ENCODE measurements at regions not wholly inside any gene's neighbourhood (a gene's known extent, or its start where the extent isn't known, plus 50 kb on each side); places are given as distances from the start of the nearest gene placed in this dataset.
"Not testable (repeated sequence)": the region's sequence is repeated elsewhere in the genome, so short reads cannot be mapped to it uniquely, and the experiment has no call there.

- no peak for DNase-seq
Measured at GRCh38 chr7:67486401-67486800, 489.8 kb downstream of the TYW1 start.

GRCh38 chr7:67487316-67487715 lies 490.7 kb downstream of the TYW1 start:
- DNase-seq, result peak; percentile 43

- DNase-seq, result no peak
Measured at GRCh38 chr7:67489881-67490280, 493.2 kb downstream of the TYW1 start.

GRCh38 chr7:67493366-67493765 lies 496.7 kb downstream of the TYW1 start:
- DNase-seq, result no peak

- DNase-seq, result no peak
Measured at GRCh38 chr7:67496589-67496988, 500.0 kb downstream of the TYW1 start.

GRCh38 chr7:67497914-67498313 lies 501.3 kb downstream of the TYW1 start:
- not testable (repeated sequence) for DNase-seq

GRCh38 chr7:67502929-67503328 lies 506.3 kb downstream of the TYW1 start:
- DNase-seq, result no peak

GRCh38 chr7:67505449-67505848 lies 508.8 kb downstream of the TYW1 start:
- no peak for DNase-seq

- no peak for DNase-seq
Measured at GRCh38 chr7:67512481-67512880, 515.8 kb downstream of the TYW1 start.

- no peak for DNase-seq
Measured at GRCh38 chr7:67518580-67518979, 521.9 kb downstream of the TYW1 start.

GRCh38 chr7:67519171-67519570 lies 522.5 kb downstream of the TYW1 start:
- DNase-seq, result no peak

GRCh38 chr7:67522504-67522903 lies 525.9 kb downstream of the TYW1 start:
- no peak for DNase-seq

- DNase-seq, result no peak
Measured at GRCh38 chr7:67523713-67524112, 527.1 kb downstream of the TYW1 start.

- peak; percentile 28 for DNase-seq
Measured at GRCh38 chr7:67525588-67525987, 529.0 kb downstream of the TYW1 start.

- no peak for DNase-seq
Measured at GRCh38 chr7:67535241-67535989, 538.8 kb downstream of the TYW1 start.

- no peak for DNase-seq
Measured at GRCh38 chr7:67542916-67543315, 546.3 kb downstream of the TYW1 start.

- no peak for DNase-seq
Measured at GRCh38 chr7:67547183-67547907, 550.7 kb downstream of the TYW1 start.

GRCh38 chr7:67549126-67549525 lies 552.5 kb downstream of the TYW1 start:
- no peak for DNase-seq

- no peak for DNase-seq
Measured at GRCh38 chr7:67550801-67551436, 554.3 kb downstream of the TYW1 start.

GRCh38 chr7:67552738-67553137 lies 556.1 kb downstream of the TYW1 start:
- DNase-seq, result no peak

GRCh38 chr7:67553378-67553777 lies 556.7 kb downstream of the TYW1 start:
- DNase-seq, result no peak

- DNase-seq, result no peak
Measured at GRCh38 chr7:67554986-67555385, 558.4 kb downstream of the TYW1 start.

- no peak for DNase-seq
Measured at GRCh38 chr7:67564959-67565358, 568.3 kb downstream of the TYW1 start.

- no peak for DNase-seq
Measured at GRCh38 chr7:67566101-67566500, 569.5 kb downstream of the TYW1 start.

Measured in NCI-H146 (cell line).